OCI-LY1 (cell line): ENCODE measurements at regions not wholly inside any gene's neighbourhood (a gene's known extent, or its start where the extent isn't known, plus 50 kb on each side); places are given as distances from the start of the nearest gene placed in this dataset.

Experiments used
- H2AFZ ChIP-seq: fragments of 200-600 bp; sonication (generic), shearing (Covaris generic); 2 replicates; pipeline ENCODE4 v1.6.0; 2014; ENCODE audit warnings: antibody characterized with exemption, mild to moderate bottlenecking, low read length
- H3F3A ChIP-seq: fragments of 200-600 bp; sonication (generic), shearing (Covaris generic); 2 replicates; pipeline ENCODE4 v1.6.0; 2014; ENCODE audit warnings: mild to moderate bottlenecking, antibody characterized with exemption, low read length, moderate library complexity; ENCODE audit not compliant: insufficient read depth
- H3K27ac ChIP-seq: fragments of 200-600 bp; sonication (generic); 2 replicates; pipeline ENCODE4 v1.5.1; 2014; ENCODE audit warnings: low read length, mixed run types, mild to moderate bottlenecking, low read depth; ENCODE audit not compliant: poor library complexity, severe bottlenecking
- H3K27me3 ChIP-seq: fragments of 200-600 bp; sonication (generic); 2 replicates; pipeline ENCODE4 v1.6.0; 2014; ENCODE audit warnings: antibody characterized with exemption, mild to moderate bottlenecking, low read length, moderate library complexity; ENCODE audit not compliant: insufficient read depth
- H3K36me3 ChIP-seq: fragments of 200-600 bp; sonication (generic); 2 replicates; pipeline ENCODE4 v1.6.1; 2014; ENCODE audit warnings: mild to moderate bottlenecking, antibody characterized with exemption, low read length, moderate library complexity, mixed read lengths; ENCODE audit not compliant: insufficient read depth
- H3K4me1 ChIP-seq: fragments of 200-600 bp; sonication (generic); 2 replicates; pipeline ENCODE4 v1.5.1; 2014; ENCODE audit warnings: mild to moderate bottlenecking, low read length, moderate library complexity; ENCODE audit not compliant: insufficient read depth, severe bottlenecking
- H3K4me2 ChIP-seq: fragments of 200-600 bp; sonication (generic), shearing (Covaris generic); 2 replicates; pipeline ENCODE4 v1.6.1; 2014; ENCODE audit warnings: low read length
- H3K4me3 ChIP-seq: fragments of 200-600 bp; sonication (generic); 2 replicates; pipeline ENCODE4 v1.5.1; 2014; ENCODE audit warnings: low read length, low read depth, mild to moderate bottlenecking, mixed read lengths; ENCODE audit not compliant: poor library complexity, severe bottlenecking
- H3K79me2 ChIP-seq: fragments of 200-600 bp; shearing (Covaris generic); 2 replicates; pipeline ENCODE4 v1.6.1; 2016; ENCODE audit warnings: mixed run types, low read length, mixed read lengths; ENCODE audit not compliant: insufficient read depth
- H3K9ac ChIP-seq: fragments of 200-600 bp; sonication (generic), shearing (Covaris generic); 2 replicates; pipeline ENCODE4 v1.6.1; 2014; ENCODE audit warnings: mild to moderate bottlenecking, low read length, mixed read lengths
- H3K9me2 ChIP-seq: fragments of 200-600 bp; sonication (generic), shearing (Covaris generic); 2 replicates; pipeline ENCODE4 v1.6.1; 2014; ENCODE audit warnings: low read depth, mild to moderate bottlenecking, low read length, mixed read lengths
- H3K9me3 ChIP-seq: fragments of 200-600 bp; shearing (Covaris generic); 2 replicates; pipeline ENCODE4 v1.6.1; 2014; ENCODE audit warnings: low read length, mixed read lengths
- H4K20me1 ChIP-seq: fragments of 200-600 bp; sonication (generic), shearing (Covaris generic); 2 replicates; pipeline ENCODE4 v1.6.0; 2016; ENCODE audit warnings: mild to moderate bottlenecking, low read length; ENCODE audit not compliant: insufficient read depth
- CTCF ChIP-seq: fragments of 200-600 bp; sonication (generic), shearing (Covaris generic); IDR thresholded peaks from 2 replicates; pipeline ENCODE4 v1.5.1; 2017; ENCODE audit warnings: mild to moderate bottlenecking, antibody characterized with exemption, low read length, moderate library complexity, mixed read lengths
- EZH2 ChIP-seq: fragments of 200-600 bp; sonication (generic), shearing (Covaris generic); IDR thresholded peaks from 2 replicates; pipeline ENCODE4 v1.8.0; 2017; ENCODE audit warnings: borderline replicate concordance, mixed run types, mild to moderate bottlenecking, antibody characterized with exemption, low read length, moderate library complexity, mixed read lengths

DNA sequence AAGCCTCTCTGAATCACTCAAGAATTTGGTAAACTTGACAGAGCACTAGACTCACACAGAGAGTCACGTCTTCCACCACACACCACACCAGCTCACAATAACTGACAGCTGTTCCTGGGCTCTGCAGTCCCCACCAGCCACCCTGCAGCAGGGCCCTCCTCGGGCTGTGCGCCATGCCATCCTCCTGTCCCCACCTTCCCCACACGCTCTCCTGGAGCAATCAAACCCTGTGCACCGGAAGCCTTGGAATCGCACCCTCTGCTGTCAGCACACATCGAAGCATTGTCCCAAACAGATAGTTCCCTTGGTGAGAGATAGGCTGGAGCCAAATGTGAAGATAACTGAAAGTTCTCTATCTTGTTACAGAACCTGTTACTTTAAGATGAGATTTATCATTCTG lies 191.0 kb downstream of the TBXT start:
- Histone ChIP-seq H3K36me3 (no peaks in the 10 kb centered on the region), H3K9me3 (no peaks in the 10 kb centered on the region), H2AFZ (no peak overlapping the region), H3K9me2 (no peaks in the 10 kb centered on the region), H3K4me1 (no peaks in the 10 kb centered on the region), H3K27me3 (0 out of 2 replicates have a peak, but pooled peaks cover 3% of the 10 kb centered on the region), H3K27ac (no peak overlapping the region), H3K79me2 (no peaks in the 10 kb centered on the region), H3K9ac (no peak overlapping the region), H3K4me2 (no peak overlapping the region), H3K4me3 (no peak overlapping the region), H4K20me1 (no peaks in the 10 kb centered on the region), H3F3A (no peaks in the 10 kb centered on the region)
- no peak for TF ChIP-seq CTCF
- TF ChIP-seq EZH2: no peak

DNA sequence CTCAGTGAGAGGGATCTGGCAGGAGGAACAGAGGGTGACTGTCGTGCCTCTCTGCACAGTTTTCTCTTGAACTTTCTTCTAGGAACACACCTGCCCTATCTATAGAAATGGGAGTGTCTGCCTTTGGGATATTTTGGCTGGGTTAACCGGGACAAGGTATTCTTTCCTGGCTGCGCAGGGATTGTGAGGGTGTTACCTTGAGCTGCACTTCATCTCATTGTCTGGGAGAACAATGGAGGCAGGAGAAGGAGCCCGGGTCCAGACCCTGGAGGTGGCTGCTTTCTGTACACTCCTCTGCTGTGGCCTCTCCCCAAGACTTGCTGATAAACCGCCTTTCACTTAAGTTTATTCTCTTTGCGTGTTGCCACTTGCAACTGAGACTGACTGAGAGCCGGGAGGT lies 192.8 kb downstream of the TBXT start:
- H3K9me3 ChIP-seq: no peaks in the 10 kb centered on the region
- no peak overlapping the region for H3K9ac ChIP-seq
- no peak overlapping the region for H3K4me3 ChIP-seq
- TF ChIP-seq EZH2 (no peak), CTCF (no peak)
- no peaks in the 10 kb centered on the region for H3K4me1 ChIP-seq
- H3K36me3 ChIP-seq: no peaks in the 10 kb centered on the region
- H3K79me2 ChIP-seq: no peaks in the 10 kb centered on the region
- H3K4me2 ChIP-seq: no peak overlapping the region
- no peaks in the 10 kb centered on the region for H3F3A ChIP-seq
- no peak overlapping the region for H2AFZ ChIP-seq
- H3K27ac ChIP-seq: no peak overlapping the region
- no peaks in the 10 kb centered on the region for H3K9me2 ChIP-seq
- H4K20me1 ChIP-seq: no peaks in the 10 kb centered on the region
- 0 out of 2 replicates have a peak, but pooled peaks cover 3% of the 10 kb centered on the region for H3K27me3 ChIP-seq

- Histone ChIP-seq H3K4me1 (no peaks in the 10 kb centered on the region), H3K9me2 (no peaks in the 10 kb centered on the region), H3K79me2 (no peaks in the 10 kb centered on the region), H3K9me3 (no peaks in the 10 kb centered on the region), H3K4me2 (no peak overlapping the region), H4K20me1 (no peaks in the 10 kb centered on the region), H3K27me3 (0 out of 2 replicates have a peak, but pooled peaks cover 3% of the 10 kb centered on the region), H3K27ac (no peak overlapping the region), H3K9ac (no peak overlapping the region), H2AFZ (no peak overlapping the region), H3K4me3 (no peak overlapping the region), H3K36me3 (no peaks in the 10 kb centered on the region), H3F3A (no peaks in the 10 kb centered on the region)
- TF ChIP-seq CTCF: no peak
- no peak for TF ChIP-seq EZH2
Observed at GRCh38 chr6:165973473-165973872, 194.2 kb downstream of the TBXT start.
